GM12878 (cell line): ENCODE measurements at regions not wholly inside any gene's neighbourhood (a gene's known extent, or its start where the extent isn't known, plus 50 kb on each side); places are given as distances from the start of the nearest gene placed in this dataset.

Experiments
- ATAC-seq: fragments of 200-7000 bp; cut with Tn5 transposase; 3 replicates; pipeline ENCODE4 v1.9.1; 2020; ENCODE audit warnings: mild to moderate bottlenecking, moderate library complexity
- BruUV-seq: library from RNA; stranded (reverse); fragments of 400-500 nt; replicated peaks from 2 replicates; lab custom pipeline; 2021; lab: Mats Ljungman, UMichigan
- CTCF ChIA-PET: fragments of 300-600 bp; sonication (Branson Sonifier 250); formaldehyde crosslinking; extraction: SDS; loops from one replicate; lab custom pipeline; 2021; ENCODE audit warnings: inconsistent platforms; lab: Yijun Ruan, JAX
- POLR2A ChIA-PET: fragments of 350-600 bp; formaldehyde crosslinking; extraction: SDS; loops from one replicate; lab custom pipeline; 2021; ENCODE audit warnings: inconsistent platforms; lab: Charles Lee
- RAD21 ChIA-PET: fragments of 300-600 bp; sonication (Branson Sonifier 250); formaldehyde crosslinking; loops from one replicate; lab custom pipeline; 2023; ENCODE audit warnings: antibody characterized with exemption; ENCODE audit not compliant: unreplicated experiment; lab: Charles Lee
- SMC1A ChIA-PET: fragments of 300-600 bp; sonication (Branson Sonifier 250); formaldehyde crosslinking; loops from one replicate; lab custom pipeline; 2023; ENCODE audit not compliant: unreplicated experiment, uncharacterized antibody; lab: Charles Lee
- DNase-seq: peaks from one replicate; pipeline ENCODE4 v3.0.0-alpha.2; 2011; ENCODE audit warnings: low read depth, low spot score
- FAIRE-seq: peaks from 3 replicates; lab custom pipeline; 2011; peaks lifted over from hg19 to GRCh38; lab: Jason Lieb, UNC
- H2AFZ ChIP-seq: 2 replicates; pipeline ENCODE4 v1.6.0; 2011; ENCODE audit warnings: low read depth, low read length, control low read depth; ENCODE audit not compliant: control insufficient read depth
- H3K27ac ChIP-seq: 2 replicates; pipeline ENCODE4 v1.5.1; 2011; ENCODE audit warnings: control low read depth; ENCODE audit not compliant: control insufficient read depth, insufficient read depth
- H3K27me3 ChIP-seq, 2 experiments: replicated peaks in 1 of 2; 2 replicates each; pipeline versions ENCODE4 v1.6.0 to v1.6.1; 2011; ENCODE audit warnings: low read length in 1 of 2; ENCODE audit not compliant: control insufficient read depth in 2 of 2, insufficient read depth in 2 of 2
- H3K36me3 ChIP-seq, 2 experiments: 2 replicates each; pipeline ENCODE4 v1.5.1; 2011; ENCODE audit warnings: low read length in 1 of 2; ENCODE audit not compliant: control insufficient read depth in 2 of 2, insufficient read depth in 2 of 2
- H3K4me1 ChIP-seq: 2 replicates; pipeline ENCODE4 v1.6.1; 2011; ENCODE audit warnings: mild to moderate bottlenecking, low read length, moderate library complexity, mixed read lengths; ENCODE audit not compliant: control insufficient read depth, insufficient read depth
- H3K4me2 ChIP-seq: 2 replicates; pipeline ENCODE4 v1.6.0; 2011; ENCODE audit warnings: control low read depth; ENCODE audit not compliant: control insufficient read depth, insufficient read depth
- H3K4me3 ChIP-seq: fragments of 200-600 bp; sonication (generic); 2 replicates; pipeline ENCODE4 v1.5.1; 2016
- H3K79me2 ChIP-seq: 2 replicates; pipeline ENCODE4 v1.6.0; 2011; ENCODE audit warnings: low read length; ENCODE audit not compliant: control insufficient read depth, insufficient read depth
- H3K9ac ChIP-seq: 2 replicates; pipeline ENCODE4 v1.8.0; 2011; ENCODE audit warnings: low read length, control low read depth, mixed read lengths; ENCODE audit not compliant: control insufficient read depth, insufficient read depth
- H3K9me3 ChIP-seq: replicated peaks from 3 replicates; pipeline ENCODE4 v1.5.1; 2011; ENCODE audit warnings: mild to moderate bottlenecking, low read length; ENCODE audit not compliant: control insufficient read depth, insufficient read depth
- H4K20me1 ChIP-seq: 2 replicates; pipeline ENCODE4 v1.6.0; 2011; ENCODE audit not compliant: control insufficient read depth, insufficient read depth
- CBFB ChIP-seq: IDR thresholded peaks from 2 replicates; pipeline ENCODE4 v1.6.1; 2016; ENCODE audit warnings: antibody characterized with exemption, low read depth
- CEBPB ChIP-seq, 2 experiments: fragments of 150-350 bp in 1 of 2; IDR thresholded peaks; 2 replicates each; pipeline ENCODE4 v1.6.1; 2012 to 2014; ENCODE audit warnings: low read depth in 2 of 2, low read length in 2 of 2, borderline replicate concordance in 1 of 2, inconsistent platforms in 1 of 2
- CHD2 ChIP-seq: IDR thresholded peaks from 2 replicates; pipeline ENCODE4 v1.6.1; 2011; ENCODE audit warnings: low read depth, low read length, improper control_type of control experiment, borderline replicate concordance
- FOS ChIP-seq: IDR thresholded peaks from 3 replicates; pipeline ENCODE4 v1.6.1; 2011; ENCODE audit warnings: borderline replicate concordance; ENCODE audit not compliant: insufficient read length; ENCODE audit errors: extremely low read depth
- FOXM1 ChIP-seq: IDR thresholded peaks from 2 replicates; pipeline ENCODE4 v1.6.1; 2012; ENCODE audit warnings: low read depth, mild to moderate bottlenecking, inconsistent platforms, low read length, moderate library complexity
- GABPA ChIP-seq: IDR thresholded peaks from 2 replicates; pipeline ENCODE4 v1.6.1; 2014; ENCODE audit warnings: antibody characterized with exemption, low read depth, mild to moderate bottlenecking, inconsistent platforms
- MXI1 ChIP-seq: fragments of 150-350 bp; IDR thresholded peaks from 2 replicates; pipeline ENCODE4 v1.6.1; 2011; ENCODE audit warnings: low read depth, mild to moderate bottlenecking, inconsistent platforms, low read length, improper control_type of control experiment
- POLR2AphosphoS2 ChIP-seq: IDR thresholded peaks from 2 replicates; pipeline ENCODE4 v1.6.1; 2011; ENCODE audit warnings: low read depth, mild to moderate bottlenecking, low read length, improper control_type of control experiment, moderate library complexity
- SP1 ChIP-seq: IDR thresholded peaks from one replicate; pipeline ENCODE4 v1.6.1; 2011; ENCODE audit warnings: low read depth, low read length
- STAT3 ChIP-seq: IDR thresholded peaks from 2 replicates; pipeline ENCODE4 v1.6.1; 2011; ENCODE audit warnings: low read depth, low read length, improper control_type of control experiment
- ZNF622 ChIP-seq: fragments of 450-650 bp; IDR thresholded peaks from 2 replicates; pipeline ENCODE4 v1.6.1; 2017; ENCODE audit warnings: mild to moderate bottlenecking, inconsistent platforms
- ZZZ3 ChIP-seq: IDR thresholded peaks from 2 replicates; pipeline ENCODE4 v1.6.1; 2011; ENCODE audit warnings: low read depth; ENCODE audit not compliant: control insufficient read depth, insufficient read length
- WGBS: methylation state at CpG from one replicate; pipeline ENCODE4 v1.1.6; 2016; ENCODE audit warnings: low lambda C conversion rate; ENCODE audit not compliant: insufficient replicate concordance, insufficient coverage; ENCODE audit errors: missing lambda C conversion rate; 5-methylcytosine and 5-hydroxymethylcytosine counted together
- in situ Hi-C: fragments of 300-500 bp; cut with MboI; formaldehyde crosslinking; loops from 9 replicates; pipeline ENCODE4 v1.14.3; 2018; ENCODE audit warnings: mixed read lengths
- intact Hi-C: fragments of 100-400 bp; cut with micrococcal nuclease; formaldehyde crosslinking; loops from one replicate; pipeline ENCODE4 v1.14.2; 2022; ENCODE audit not compliant: unreplicated experiment
- TF ChIP-seq, protein P1 (sequence below): fragments of 150-350 bp; IDR thresholded peaks from 2 replicates; pipeline ENCODE4 v1.6.1; 2014; ENCODE audit warnings: mild to moderate bottlenecking, low read depth, low read length
- TF ChIP-seq, protein P2 (sequence below): IDR thresholded peaks from 2 replicates; pipeline ENCODE4 v1.6.1; 2011; ENCODE audit warnings: low read depth, mild to moderate bottlenecking, low read length, moderate library complexity, borderline replicate concordance; ENCODE audit errors: extremely low read depth
- TF ChIP-seq, protein P3 (sequence below): IDR thresholded peaks from 2 replicates; pipeline ENCODE4 v1.6.1; 2011; ENCODE audit warnings: borderline replicate concordance, low read depth, mild to moderate bottlenecking, moderate library complexity, mixed read lengths, low read length; ENCODE audit not compliant: insufficient read depth; ENCODE audit errors: extremely low read length
- TF ChIP-seq, protein P4 (sequence below): fragments of 450-650 bp; IDR thresholded peaks from 2 replicates; pipeline ENCODE4 v1.6.1; 2016; ENCODE audit warnings: mild to moderate bottlenecking, moderate library complexity, borderline replicate concordance

DNA sequence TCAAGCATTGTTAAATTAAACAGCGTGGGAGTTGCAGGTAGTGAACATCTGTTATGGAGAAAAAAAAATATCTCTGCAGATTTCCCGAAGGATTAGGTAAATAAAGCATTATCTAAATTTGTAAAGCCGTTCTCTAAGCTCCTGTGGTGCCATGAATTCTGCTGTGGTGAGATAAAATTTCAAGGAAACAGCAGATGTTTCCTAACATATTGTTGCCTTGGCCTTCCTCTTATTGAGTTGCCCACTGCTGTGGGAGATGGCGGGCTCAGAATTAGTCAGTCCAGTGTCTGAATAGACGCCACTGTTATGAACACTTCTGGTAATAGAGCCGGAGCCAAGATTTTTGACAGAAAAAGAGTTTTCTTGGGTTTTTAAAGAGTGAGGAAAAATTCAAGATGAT lies 82.6 kb upstream of the ELMO1 start:
- 36% methylated on average over 6 of the region's 6 CpGs for WGBS
- TF ChIP-seq ZZZ3, result no peak
- TF ChIP-seq POLR2AphosphoS2, result no peak
- no peak for TF ChIP-seq GABPA
- TF ChIP-seq STAT3, result no peak
- TF ChIP-seq, protein P1, sequence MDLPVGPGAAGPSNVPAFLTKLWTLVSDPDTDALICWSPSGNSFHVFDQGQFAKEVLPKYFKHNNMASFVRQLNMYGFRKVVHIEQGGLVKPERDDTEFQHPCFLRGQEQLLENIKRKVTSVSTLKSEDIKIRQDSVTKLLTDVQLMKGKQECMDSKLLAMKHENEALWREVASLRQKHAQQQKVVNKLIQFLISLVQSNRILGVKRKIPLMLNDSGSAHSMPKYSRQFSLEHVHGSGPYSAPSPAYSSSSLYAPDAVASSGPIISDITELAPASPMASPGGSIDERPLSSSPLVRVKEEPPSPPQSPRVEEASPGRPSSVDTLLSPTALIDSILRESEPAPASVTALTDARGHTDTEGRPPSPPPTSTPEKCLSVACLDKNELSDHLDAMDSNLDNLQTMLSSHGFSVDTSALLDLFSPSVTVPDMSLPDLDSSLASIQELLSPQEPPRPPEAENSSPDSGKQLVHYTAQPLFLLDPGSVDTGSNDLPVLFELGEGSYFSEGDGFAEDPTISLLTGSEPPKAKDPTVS, result no peak
- no peak for TF ChIP-seq FOS
- no peak for TF ChIP-seq SP1
- TF ChIP-seq, protein P2, sequence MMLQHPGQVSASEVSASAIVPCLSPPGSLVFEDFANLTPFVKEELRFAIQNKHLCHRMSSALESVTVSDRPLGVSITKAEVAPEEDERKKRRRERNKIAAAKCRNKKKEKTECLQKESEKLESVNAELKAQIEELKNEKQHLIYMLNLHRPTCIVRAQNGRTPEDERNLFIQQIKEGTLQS, result no peak
- TF ChIP-seq CEBPB (IDR thresholded peaks at IDR 0.05; ENCODE audit: borderline replicate concordance in 1 of 2, low read depth in 2 of 2, low read length in 2 of 2), result no peak
- TF ChIP-seq, protein P3, sequence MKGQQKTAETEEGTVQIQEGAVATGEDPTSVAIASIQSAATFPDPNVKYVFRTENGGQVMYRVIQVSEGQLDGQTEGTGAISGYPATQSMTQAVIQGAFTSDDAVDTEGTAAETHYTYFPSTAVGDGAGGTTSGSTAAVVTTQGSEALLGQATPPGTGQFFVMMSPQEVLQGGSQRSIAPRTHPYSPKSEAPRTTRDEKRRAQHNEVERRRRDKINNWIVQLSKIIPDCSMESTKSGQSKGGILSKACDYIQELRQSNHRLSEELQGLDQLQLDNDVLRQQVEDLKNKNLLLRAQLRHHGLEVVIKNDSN, result no peak
- no peak for TF ChIP-seq FOXM1
- TF ChIP-seq CHD2, result no peak
- TF ChIP-seq, protein P4, sequence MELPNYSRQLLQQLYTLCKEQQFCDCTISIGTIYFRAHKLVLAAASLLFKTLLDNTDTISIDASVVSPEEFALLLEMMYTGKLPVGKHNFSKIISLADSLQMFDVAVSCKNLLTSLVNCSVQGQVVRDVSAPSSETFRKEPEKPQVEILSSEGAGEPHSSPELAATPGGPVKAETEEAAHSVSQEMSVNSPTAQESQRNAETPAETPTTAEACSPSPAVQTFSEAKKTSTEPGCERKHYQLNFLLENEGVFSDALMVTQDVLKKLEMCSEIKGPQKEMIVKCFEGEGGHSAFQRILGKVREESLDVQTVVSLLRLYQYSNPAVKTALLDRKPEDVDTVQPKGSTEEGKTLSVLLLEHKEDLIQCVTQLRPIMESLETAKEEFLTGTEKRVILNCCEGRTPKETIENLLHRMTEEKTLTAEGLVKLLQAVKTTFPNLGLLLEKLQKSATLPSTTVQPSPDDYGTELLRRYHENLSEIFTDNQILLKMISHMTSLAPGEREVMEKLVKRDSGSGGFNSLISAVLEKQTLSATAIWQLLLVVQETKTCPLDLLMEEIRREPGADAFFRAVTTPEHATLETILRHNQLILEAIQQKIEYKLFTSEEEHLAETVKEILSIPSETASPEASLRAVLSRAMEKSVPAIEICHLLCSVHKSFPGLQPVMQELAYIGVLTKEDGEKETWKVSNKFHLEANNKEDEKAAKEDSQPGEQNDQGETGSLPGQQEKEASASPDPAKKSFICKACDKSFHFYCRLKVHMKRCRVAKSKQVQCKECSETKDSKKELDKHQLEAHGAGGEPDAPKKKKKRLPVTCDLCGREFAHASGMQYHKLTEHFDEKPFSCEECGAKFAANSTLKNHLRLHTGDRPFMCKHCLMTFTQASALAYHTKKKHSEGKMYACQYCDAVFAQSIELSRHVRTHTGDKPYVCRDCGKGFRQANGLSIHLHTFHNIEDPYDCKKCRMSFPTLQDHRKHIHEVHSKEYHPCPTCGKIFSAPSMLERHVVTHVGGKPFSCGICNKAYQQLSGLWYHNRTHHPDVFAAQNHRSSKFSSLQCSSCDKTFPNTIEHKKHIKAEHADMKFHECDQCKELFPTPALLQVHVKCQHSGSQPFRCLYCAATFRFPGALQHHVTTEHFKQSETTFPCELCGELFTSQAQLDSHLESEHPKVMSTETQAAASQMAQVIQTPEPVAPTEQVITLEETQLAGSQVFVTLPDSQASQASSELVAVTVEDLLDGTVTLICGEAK, result no peak
- no peak for TF ChIP-seq MXI1
- no peak for TF ChIP-seq CBFB
- no peak for TF ChIP-seq ZNF622

More for the DNA sequence above, 82.6 kb upstream of the ELMO1 start:
- BruUV-seq, result no TSS peak
- no peaks in the 10 kb centered on the region for H4K20me1 ChIP-seq
- no peak overlapping the region for H2AFZ ChIP-seq
- no peaks in the 10 kb centered on the region for H3K79me2 ChIP-seq
- ChIA-PET CTCF (interaction anchor here (0.7 to 1.7 kb wide), 3 partner anchors 202 to 1212 kb away, joined by 3 read pairs; no protein-coding TSS in a partner anchor), RAD21 (interaction anchor here (0.9 kb wide), 1 partner anchor 29 kb away, joined by 3 read pairs; no protein-coding TSS in a partner anchor), SMC1A (interaction anchor here (0.9 to 1.8 kb wide), 2 partner anchors 94 to 201 kb away, joined by 3 to 5 read pairs; no protein-coding TSS in a partner anchor), POLR2A (no interaction called here)
- H3K4me3 ChIP-seq, result no peak overlapping the region
- ATAC-seq (no peak), FAIRE-seq (no peak), DNase-seq (no peak)
- no peak overlapping the region for H3K4me2 ChIP-seq
- H3K9me3 ChIP-seq, result no peaks in the 10 kb centered on the region
- no peaks in the 10 kb centered on the region for H3K36me3 ChIP-seq
- H3K27me3 ChIP-seq, result no peaks in the 10 kb centered on the region; a peak in 2 of 4 replicates
- no peaks in the 10 kb centered on the region for H3K4me1 ChIP-seq
- no peak overlapping the region for H3K27ac ChIP-seq
- in situ Hi-C loops, result no loop called here
- no peak overlapping the region for H3K9ac ChIP-seq
- intact Hi-C loops, result no loop called here
